H9 (cell line): ENCODE measurements at regions not wholly inside any gene's neighbourhood (a gene's known extent, or its start where the extent isn't known, plus 50 kb on each side); places are given as distances from the start of the nearest gene placed in this dataset.

Experiments
- DNase-seq: peaks from one replicate; pipeline ENCODE4 v3.0.0-alpha.2; 2017
- H2AFZ ChIP-seq: one replicate; pipeline ENCODE4 v1.6.1; 2013; ENCODE audit warnings: mild to moderate bottlenecking, low read length, control low read depth, moderate library complexity
- H2AK5ac ChIP-seq: 2 replicates; pipeline ENCODE4 v1.6.1; 2013; ENCODE audit warnings: low read length, control low read depth, mixed read lengths; ENCODE audit not compliant: insufficient read length
- H2BK120ac ChIP-seq: one replicate; pipeline ENCODE4 v1.6.1; 2013; ENCODE audit warnings: low read depth, mild to moderate bottlenecking, low read length, control low read depth, inconsistent platforms; ENCODE audit not compliant: poor library complexity, severe bottlenecking
- H2BK12ac ChIP-seq: 2 replicates; pipeline ENCODE4 v1.6.1; 2013; ENCODE audit warnings: low read length, control low read depth, mixed read lengths, low read depth; ENCODE audit not compliant: insufficient read length
- H2BK15ac ChIP-seq: 2 replicates; pipeline ENCODE4 v1.6.1; 2013; ENCODE audit warnings: low read depth, low read length, control low read depth
- H2BK20ac ChIP-seq: one replicate; pipeline ENCODE4 v1.6.1; 2013; ENCODE audit warnings: low read depth, mild to moderate bottlenecking, low read length, control low read depth, inconsistent platforms; ENCODE audit not compliant: poor library complexity, severe bottlenecking
- H2BK5ac ChIP-seq: 2 replicates; pipeline ENCODE4 v1.6.1; 2013; ENCODE audit warnings: low read length, control low read depth, mixed read lengths; ENCODE audit not compliant: insufficient read length
- H3K14ac ChIP-seq: 2 replicates; pipeline ENCODE4 v1.6.1; 2013; ENCODE audit warnings: low read length, control low read depth; ENCODE audit not compliant: insufficient read depth
- H3K18ac ChIP-seq: 2 replicates; pipeline ENCODE4 v1.6.1; 2013; ENCODE audit warnings: low read depth, mild to moderate bottlenecking, mixed read lengths, low read length, control low read depth; ENCODE audit not compliant: insufficient read length
- H3K23ac ChIP-seq: 2 replicates; pipeline ENCODE4 v1.6.1; 2013; ENCODE audit warnings: low read length, control low read depth, mixed read lengths, low read depth; ENCODE audit not compliant: insufficient read length
- H3K23me2 ChIP-seq: 2 replicates; pipeline ENCODE4 v1.6.1; 2013; ENCODE audit warnings: low read depth, mild to moderate bottlenecking, mixed read lengths, low read length, control low read depth; ENCODE audit not compliant: insufficient read length, poor library complexity, severe bottlenecking
- H3K27ac ChIP-seq: 2 replicates; pipeline ENCODE4 v1.5.1; 2013; ENCODE audit warnings: low read length, control low read depth, mixed read lengths, low read depth; ENCODE audit not compliant: insufficient read length
- H3K27me3 ChIP-seq: 2 replicates; pipeline ENCODE4 v1.6.1; 2013; ENCODE audit warnings: low read length, control low read depth, inconsistent platforms; ENCODE audit not compliant: insufficient read depth
- H3K4ac ChIP-seq: 2 replicates; pipeline ENCODE4 v1.6.1; 2013; ENCODE audit warnings: low read depth, mild to moderate bottlenecking, control low read depth, inconsistent platforms, low read length, moderate library complexity
- H3K4me1 ChIP-seq: 2 replicates; pipeline ENCODE4 v1.6.1; 2013; ENCODE audit warnings: low read length, control low read depth, inconsistent platforms; ENCODE audit not compliant: insufficient read depth
- H3K4me2 ChIP-seq: 2 replicates; pipeline ENCODE4 v1.6.1; 2013; ENCODE audit warnings: low read length, control low read depth, mixed read lengths; ENCODE audit not compliant: insufficient read length, insufficient read depth
- H3K56ac ChIP-seq: 2 replicates; pipeline ENCODE4 v1.6.1; 2013; ENCODE audit warnings: low read depth, mild to moderate bottlenecking, mixed read lengths, low read length, control low read depth; ENCODE audit not compliant: insufficient read length
- H3K79me1 ChIP-seq: 2 replicates; pipeline ENCODE4 v1.6.1; 2013; ENCODE audit warnings: low read depth, mild to moderate bottlenecking, moderate library complexity, low read length, control low read depth, inconsistent platforms; ENCODE audit not compliant: insufficient read depth, poor library complexity, severe bottlenecking
- H3K79me2 ChIP-seq: 2 replicates; pipeline ENCODE4 v1.6.1; 2013; ENCODE audit warnings: low read length, control low read depth, inconsistent platforms; ENCODE audit not compliant: insufficient read depth
- H3K9ac ChIP-seq: 2 replicates; pipeline ENCODE4 v1.6.1; 2013; ENCODE audit warnings: low read length, control low read depth, mixed read lengths; ENCODE audit not compliant: insufficient read length; ENCODE audit errors: extremely low read depth
- H3K9me3 ChIP-seq: one replicate; pipeline ENCODE4 v1.6.1; 2013; ENCODE audit warnings: low read depth, low read length, inconsistent platforms; ENCODE audit not compliant: control insufficient read depth
- H3T11ph ChIP-seq: one replicate; pipeline ENCODE4 v1.6.1; 2013; ENCODE audit warnings: mild to moderate bottlenecking, low read length, control low read depth, inconsistent platforms
- H4K20me1 ChIP-seq: one replicate; pipeline ENCODE4 v1.6.1; 2013; ENCODE audit not compliant: control insufficient read depth, insufficient read length, insufficient read depth
- H4K5ac ChIP-seq: 2 replicates; pipeline ENCODE4 v1.6.1; 2013; ENCODE audit warnings: low read depth, mild to moderate bottlenecking, mixed read lengths, low read length, control low read depth; ENCODE audit not compliant: insufficient read length
- H4K8ac ChIP-seq: replicated peaks from 2 replicates; pipeline ENCODE4 v1.6.1; 2013; ENCODE audit warnings: low read length, control low read depth, mixed read lengths, low read depth; ENCODE audit not compliant: insufficient read length
- H4K91ac ChIP-seq: 2 replicates; pipeline ENCODE4 v1.6.1; 2013; ENCODE audit warnings: low read depth, mild to moderate bottlenecking, moderate library complexity, mixed read lengths, low read length, control low read depth; ENCODE audit not compliant: insufficient read length
- H3K27ac Mint-ChIP-seq, 3 experiments: 2 replicates in 2 of 3; 3 replicates in 1 of 3; pipeline ENCODE4 v1.8.0; 2020 to 2021; ENCODE audit warnings: mixed read lengths in 3 of 3, mild to moderate bottlenecking in 1 of 3, moderate library complexity in 1 of 3
- H3K27me3 Mint-ChIP-seq: 2 replicates; pipeline ENCODE4 v1.8.0; 2021; ENCODE audit warnings: low read depth, mild to moderate bottlenecking, moderate library complexity, mixed read lengths
- H3K36me3 Mint-ChIP-seq, 3 experiments: 2 replicates in 2 of 3; 3 replicates in 1 of 3; pipeline ENCODE4 v1.8.0; 2020 to 2021; ENCODE audit warnings: low read depth in 3 of 3, mixed read lengths in 3 of 3; ENCODE audit not compliant: insufficient read depth in 1 of 3
- H3K4me1 Mint-ChIP-seq, 2 experiments: 2 replicates each; pipeline ENCODE4 v1.8.0; 2020; ENCODE audit warnings: mixed read lengths in 2 of 2
- H3K4me3 Mint-ChIP-seq, 2 experiments: 2 replicates in 1 of 2; 3 replicates in 1 of 2; pipeline ENCODE4 v1.8.0; 2020 to 2021; ENCODE audit warnings: mild to moderate bottlenecking in 2 of 2, mixed read lengths in 2 of 2, moderate library complexity in 1 of 2
- H3K9me3 Mint-ChIP-seq, 2 experiments: 2 replicates in 1 of 2; 3 replicates in 1 of 2; pipeline ENCODE4 v1.8.0; 2020; ENCODE audit warnings: mild to moderate bottlenecking in 2 of 2, mixed read lengths in 2 of 2, moderate library complexity in 1 of 2
- CTCF ChIP-seq: fragments of 200-600 bp; sonication (generic); conservative IDR thresholded peaks from 3 replicates; pipeline ENCODE4 v1.8.0; 2021; ENCODE audit warnings: antibody characterized with exemption, mild to moderate bottlenecking

- H3K4ac ChIP-seq: no peak overlapping the region
- H3K36me3 Mint-ChIP-seq: no peaks in the 10 kb centered on the region; a peak in 1 of 7 replicates
- no peaks in the 10 kb centered on the region for H3K27me3 ChIP-seq
- no peak overlapping the region for H3T11ph ChIP-seq
- no peak overlapping the region for H2BK120ac ChIP-seq
- H4K5ac ChIP-seq: no peak overlapping the region
- H2AK5ac ChIP-seq: no peak overlapping the region
- TF ChIP-seq CTCF: no peak
- no peak overlapping the region for H2BK15ac ChIP-seq
- H3K4me1 Mint-ChIP-seq: no peaks in the 10 kb centered on the region
- no peak overlapping the region for H2BK12ac ChIP-seq
- H4K91ac ChIP-seq: no peak overlapping the region
- no peak overlapping the region for H3K18ac ChIP-seq
- no peaks in the 10 kb centered on the region; a peak in 1 of 5 replicates for H3K9me3 Mint-ChIP-seq
- H3K4me2 ChIP-seq: no peak overlapping the region
- no peak for DNase-seq
- H3K9me3 ChIP-seq: no peaks in the 10 kb centered on the region
- H3K79me2 ChIP-seq: no peaks in the 10 kb centered on the region
- no peaks in the 10 kb centered on the region for H4K20me1 ChIP-seq
- H4K8ac ChIP-seq: no peak overlapping the region
- no peak overlapping the region for H3K27ac ChIP-seq
- H3K23me2 ChIP-seq: no peaks in the 10 kb centered on the region
- H2BK5ac ChIP-seq: no peak overlapping the region
- no peak overlapping the region for H3K23ac ChIP-seq
- no peak overlapping the region for H3K56ac ChIP-seq
- no peak overlapping the region for H2BK20ac ChIP-seq
- no peak overlapping the region for H3K4me3 Mint-ChIP-seq
- H3K79me1 ChIP-seq: no peaks in the 10 kb centered on the region
- no peaks in the 10 kb centered on the region for H3K27me3 Mint-ChIP-seq
- no peak overlapping the region for H3K27ac Mint-ChIP-seq
- H3K4me1 ChIP-seq: no peaks in the 10 kb centered on the region
- H3K14ac ChIP-seq: no peak overlapping the region
- no peak overlapping the region for H3K9ac ChIP-seq
- H2AFZ ChIP-seq: no peak overlapping the region
Observed at GRCh38 chr7:110139056-110139455, 951.9 kb upstream of the LRRN3 start.
